Neural cell (in vitro differentiated cells): ENCODE measurements at regions not wholly inside any gene's neighbourhood (a gene's known extent, or its start where the extent isn't known, plus 50 kb on each side); places are given as distances from the start of the nearest gene placed in this dataset.

Source experiments
- H2AFZ ChIP-seq: fragments of 200-600, 300-800 bp; sonication (generic), shearing (Covaris generic); 2 replicates; pipeline ENCODE4 v1.6.0; 2014; ENCODE audit warnings: low read depth, mild to moderate bottlenecking, antibody characterized with exemption, low read length, moderate library complexity
- H3F3A ChIP-seq: fragments of 200-600 bp; shearing (Covaris generic); 2 replicates; pipeline ENCODE4 v1.6.1; 2016; ENCODE audit warnings: mild to moderate bottlenecking, moderate library complexity, mixed read lengths, antibody characterized with exemption, low read length; ENCODE audit not compliant: insufficient read depth, poor library complexity, severe bottlenecking
- H3K27ac ChIP-seq: fragments of 200-600, 300-800 bp; sonication (generic), shearing (Covaris generic); 2 replicates; pipeline ENCODE4 v1.5.1; 2014; ENCODE audit warnings: mild to moderate bottlenecking, low read length, moderate library complexity
- H3K27me3 ChIP-seq: fragments of 300-800, 200-600 bp; sonication (generic), shearing (Covaris generic); 2 replicates; pipeline ENCODE4 v1.6.0; 2014; ENCODE audit warnings: mild to moderate bottlenecking, low read depth, low read length, moderate library complexity; ENCODE audit not compliant: insufficient read depth
- H3K36me3 ChIP-seq: fragments of 300-800, 200-600 bp; sonication (generic), shearing (Covaris generic); 2 replicates; pipeline ENCODE4 v1.5.1; 2014; ENCODE audit warnings: mild to moderate bottlenecking, antibody characterized with exemption, low read length, moderate library complexity; ENCODE audit not compliant: insufficient read depth
- H3K4me2 ChIP-seq: fragments of 300-800, 200-600 bp; sonication (generic), shearing (Covaris generic); 2 replicates; pipeline ENCODE4 v1.6.0; 2014; ENCODE audit warnings: mild to moderate bottlenecking, low read length
- H3K4me3 ChIP-seq: fragments of 300-800, 200-600 bp; sonication (generic), shearing (Covaris generic); 2 replicates; pipeline ENCODE4 v1.5.1; 2014; ENCODE audit warnings: mild to moderate bottlenecking, low read length, moderate library complexity
- H3K79me2 ChIP-seq: fragments of 200-600 bp; shearing (Covaris generic); replicated peaks from 2 replicates; pipeline ENCODE4 v1.6.0; 2014; ENCODE audit warnings: mild to moderate bottlenecking, low read length, moderate library complexity; ENCODE audit not compliant: insufficient read depth
- H3K9ac ChIP-seq: fragments of 300-800, 200-600 bp; sonication (generic), shearing (Covaris generic); 2 replicates; pipeline ENCODE4 v1.6.1; 2016; ENCODE audit warnings: mild to moderate bottlenecking, low read length, mixed read lengths
- H3K9me2 ChIP-seq: fragments of 200-600 bp; shearing (Covaris generic); 2 replicates; pipeline ENCODE4 v1.6.1; 2016; ENCODE audit warnings: mild to moderate bottlenecking, low read length, mixed read lengths; ENCODE audit not compliant: insufficient read depth
- H3K9me3 ChIP-seq: fragments of 200-600, 300-800 bp; sonication (generic), shearing (Covaris generic); 2 replicates; pipeline ENCODE4 v1.6.1; 2016; ENCODE audit warnings: mild to moderate bottlenecking, mixed run types, low read length, moderate library complexity, mixed read lengths
- H4K20me1 ChIP-seq: fragments of 200-600 bp; shearing (Covaris generic); 2 replicates; pipeline ENCODE4 v1.6.1; 2016; ENCODE audit warnings: mild to moderate bottlenecking, mixed run types; ENCODE audit not compliant: insufficient read depth
- EP300 ChIP-seq: fragments of 450-650 bp; conservative IDR thresholded peaks from 2 replicates; pipeline ENCODE4 v1.6.1; 2014; ENCODE audit warnings: antibody characterized with exemption, mild to moderate bottlenecking, moderate library complexity; ENCODE audit not compliant: poor library complexity, severe bottlenecking
- EZH2 ChIP-seq: fragments of 200-600, 300-800 bp; shearing (Covaris generic), sonication (generic); IDR thresholded peaks from 2 replicates; pipeline ENCODE4 v1.6.1; 2014; ENCODE audit warnings: antibody characterized with exemption, low read length, borderline replicate concordance, mild to moderate bottlenecking; ENCODE audit not compliant: insufficient read depth, poor library complexity, severe bottlenecking
- MXI1 ChIP-seq: fragments of 450-650 bp; conservative IDR thresholded peaks from 2 replicates; pipeline ENCODE4 v1.6.1; 2014; ENCODE audit warnings: antibody characterized with exemption, mild to moderate bottlenecking; ENCODE audit not compliant: poor library complexity, severe bottlenecking
- POLR2AphosphoS5 ChIP-seq: IDR thresholded peaks from 2 replicates; pipeline ENCODE4 v1.6.1; 2012
- RAD21 ChIP-seq: fragments of 450-650 bp; conservative IDR thresholded peaks from 2 replicates; pipeline ENCODE4 v1.6.1; 2014; ENCODE audit warnings: antibody characterized with exemption, mild to moderate bottlenecking, moderate library complexity
- SMC3 ChIP-seq: fragments of 450-650 bp; conservative IDR thresholded peaks from 2 replicates; pipeline ENCODE4 v1.6.1; 2014; ENCODE audit warnings: antibody characterized with exemption, mild to moderate bottlenecking, moderate library complexity; ENCODE audit not compliant: poor library complexity
- TAF1 ChIP-seq: IDR thresholded peaks from 2 replicates; pipeline ENCODE4 v1.6.1; 2012; ENCODE audit warnings: low read depth
- TF ChIP-seq, protein P1 (sequence below): fragments of 450-650 bp; IDR thresholded peaks from 2 replicates; pipeline ENCODE4 v1.5.1; 2014; ENCODE audit warnings: antibody characterized with exemption, mild to moderate bottlenecking, moderate library complexity; ENCODE audit not compliant: poor library complexity, severe bottlenecking
- TF ChIP-seq, protein P2 (sequence below): IDR thresholded peaks from 2 replicates; pipeline ENCODE4 v1.6.1; 2012; ENCODE audit warnings: borderline replicate concordance

DNA sequence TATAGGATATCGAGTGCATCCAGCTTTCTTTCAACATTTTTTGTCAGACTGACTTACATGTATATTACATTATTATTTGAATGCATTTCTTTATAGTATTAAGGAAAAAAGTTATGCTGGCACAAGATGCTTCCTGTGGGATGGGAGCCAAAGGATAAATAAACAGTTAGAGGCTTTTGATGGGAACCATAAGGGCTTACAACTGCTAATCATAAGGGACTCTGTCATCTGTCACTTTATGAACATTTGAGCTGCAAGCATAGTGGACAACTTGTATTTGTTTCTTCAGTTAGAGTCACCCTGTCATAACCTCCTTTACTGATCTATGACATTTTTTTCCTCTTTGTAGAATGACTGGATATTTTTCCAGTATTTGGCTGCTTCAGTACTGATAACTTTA is 132.4 kb upstream of the CHORDC1 start:
- no peak overlapping the region for H3K4me2 ChIP-seq
- H3K27me3 ChIP-seq: no peaks in the 10 kb centered on the region
- no peaks in the 10 kb centered on the region for H3K79me2 ChIP-seq
- H4K20me1 ChIP-seq: no peaks in the 10 kb centered on the region
- no peak overlapping the region for H2AFZ ChIP-seq
- TF ChIP-seq EZH2 (no peak), MXI1 (no peak), RAD21 (no peak), TAF1 (no peak), EP300 (no peak), POLR2AphosphoS5 (no peak), SMC3 (no peak)
- TF ChIP-seq, protein P1, sequence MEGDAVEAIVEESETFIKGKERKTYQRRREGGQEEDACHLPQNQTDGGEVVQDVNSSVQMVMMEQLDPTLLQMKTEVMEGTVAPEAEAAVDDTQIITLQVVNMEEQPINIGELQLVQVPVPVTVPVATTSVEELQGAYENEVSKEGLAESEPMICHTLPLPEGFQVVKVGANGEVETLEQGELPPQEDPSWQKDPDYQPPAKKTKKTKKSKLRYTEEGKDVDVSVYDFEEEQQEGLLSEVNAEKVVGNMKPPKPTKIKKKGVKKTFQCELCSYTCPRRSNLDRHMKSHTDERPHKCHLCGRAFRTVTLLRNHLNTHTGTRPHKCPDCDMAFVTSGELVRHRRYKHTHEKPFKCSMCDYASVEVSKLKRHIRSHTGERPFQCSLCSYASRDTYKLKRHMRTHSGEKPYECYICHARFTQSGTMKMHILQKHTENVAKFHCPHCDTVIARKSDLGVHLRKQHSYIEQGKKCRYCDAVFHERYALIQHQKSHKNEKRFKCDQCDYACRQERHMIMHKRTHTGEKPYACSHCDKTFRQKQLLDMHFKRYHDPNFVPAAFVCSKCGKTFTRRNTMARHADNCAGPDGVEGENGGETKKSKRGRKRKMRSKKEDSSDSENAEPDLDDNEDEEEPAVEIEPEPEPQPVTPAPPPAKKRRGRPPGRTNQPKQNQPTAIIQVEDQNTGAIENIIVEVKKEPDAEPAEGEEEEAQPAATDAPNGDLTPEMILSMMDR: no peak
- TF ChIP-seq, protein P2, sequence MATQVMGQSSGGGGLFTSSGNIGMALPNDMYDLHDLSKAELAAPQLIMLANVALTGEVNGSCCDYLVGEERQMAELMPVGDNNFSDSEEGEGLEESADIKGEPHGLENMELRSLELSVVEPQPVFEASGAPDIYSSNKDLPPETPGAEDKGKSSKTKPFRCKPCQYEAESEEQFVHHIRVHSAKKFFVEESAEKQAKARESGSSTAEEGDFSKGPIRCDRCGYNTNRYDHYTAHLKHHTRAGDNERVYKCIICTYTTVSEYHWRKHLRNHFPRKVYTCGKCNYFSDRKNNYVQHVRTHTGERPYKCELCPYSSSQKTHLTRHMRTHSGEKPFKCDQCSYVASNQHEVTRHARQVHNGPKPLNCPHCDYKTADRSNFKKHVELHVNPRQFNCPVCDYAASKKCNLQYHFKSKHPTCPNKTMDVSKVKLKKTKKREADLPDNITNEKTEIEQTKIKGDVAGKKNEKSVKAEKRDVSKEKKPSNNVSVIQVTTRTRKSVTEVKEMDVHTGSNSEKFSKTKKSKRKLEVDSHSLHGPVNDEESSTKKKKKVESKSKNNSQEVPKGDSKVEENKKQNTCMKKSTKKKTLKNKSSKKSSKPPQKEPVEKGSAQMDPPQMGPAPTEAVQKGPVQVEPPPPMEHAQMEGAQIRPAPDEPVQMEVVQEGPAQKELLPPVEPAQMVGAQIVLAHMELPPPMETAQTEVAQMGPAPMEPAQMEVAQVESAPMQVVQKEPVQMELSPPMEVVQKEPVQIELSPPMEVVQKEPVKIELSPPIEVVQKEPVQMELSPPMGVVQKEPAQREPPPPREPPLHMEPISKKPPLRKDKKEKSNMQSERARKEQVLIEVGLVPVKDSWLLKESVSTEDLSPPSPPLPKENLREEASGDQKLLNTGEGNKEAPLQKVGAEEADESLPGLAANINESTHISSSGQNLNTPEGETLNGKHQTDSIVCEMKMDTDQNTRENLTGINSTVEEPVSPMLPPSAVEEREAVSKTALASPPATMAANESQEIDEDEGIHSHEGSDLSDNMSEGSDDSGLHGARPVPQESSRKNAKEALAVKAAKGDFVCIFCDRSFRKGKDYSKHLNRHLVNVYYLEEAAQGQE: no peak
- no peaks in the 10 kb centered on the region for H3F3A ChIP-seq
- H3K36me3 ChIP-seq: no peaks in the 10 kb centered on the region
- H3K9me3 ChIP-seq: no peaks in the 10 kb centered on the region
- no peak overlapping the region for H3K9ac ChIP-seq
- H3K27ac ChIP-seq: no peak overlapping the region
- H3K9me2 ChIP-seq: no peaks in the 10 kb centered on the region
- H3K4me3 ChIP-seq: no peak overlapping the region

DNA sequence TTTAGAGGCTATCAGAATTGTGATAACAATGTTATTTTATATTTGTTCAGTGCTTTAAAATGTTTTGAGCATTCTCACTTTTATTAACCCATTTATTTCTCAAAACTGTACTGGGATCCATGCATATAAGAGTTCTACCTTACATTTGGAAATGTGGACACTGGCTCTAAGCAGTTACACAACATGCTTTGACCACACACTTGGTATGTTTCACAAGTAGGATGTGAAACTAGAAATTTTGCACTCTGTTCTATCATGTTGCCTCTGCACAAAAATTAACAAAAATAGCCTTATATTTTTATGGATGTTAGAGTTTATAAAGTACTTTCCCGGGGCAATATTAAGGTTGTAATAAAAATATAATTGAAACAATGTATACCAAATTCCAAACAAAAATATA is 126.9 kb upstream of the CHORDC1 start:
- Histone ChIP-seq H3K9me3 (no peaks in the 10 kb centered on the region), H3K27ac (no peak overlapping the region), H3K4me3 (no peak overlapping the region), H3K4me2 (no peak overlapping the region), H3K9me2 (no peaks in the 10 kb centered on the region), H3K27me3 (no peaks in the 10 kb centered on the region), H3K9ac (no peak overlapping the region), H2AFZ (no peak overlapping the region), H3K79me2 (no peaks in the 10 kb centered on the region), H3K36me3 (no peaks in the 10 kb centered on the region), H3F3A (no peaks in the 10 kb centered on the region), H4K20me1 (no peaks in the 10 kb centered on the region)
- TF ChIP-seq, protein P2: no peak
- TF ChIP-seq POLR2AphosphoS5 (no peak), RAD21 (no peak), SMC3 (no peak), EZH2 (no peak), TAF1 (no peak)
